CMK (cell line): ENCODE measurements at regions not wholly inside any gene's neighbourhood (a gene's known extent, or its start where the extent isn't known, plus 50 kb on each side); places are given as distances from the start of the nearest gene placed in this dataset.
"Not testable (repeated sequence)": the region's sequence is repeated elsewhere in the genome, so short reads cannot be mapped to it uniquely, and the experiment has no call there.

Source experiments
- DNase-seq: peaks from one replicate; pipeline ENCODE4 v3.0.0-alpha.2; 2010; ENCODE audit warnings: low read depth

DNA sequence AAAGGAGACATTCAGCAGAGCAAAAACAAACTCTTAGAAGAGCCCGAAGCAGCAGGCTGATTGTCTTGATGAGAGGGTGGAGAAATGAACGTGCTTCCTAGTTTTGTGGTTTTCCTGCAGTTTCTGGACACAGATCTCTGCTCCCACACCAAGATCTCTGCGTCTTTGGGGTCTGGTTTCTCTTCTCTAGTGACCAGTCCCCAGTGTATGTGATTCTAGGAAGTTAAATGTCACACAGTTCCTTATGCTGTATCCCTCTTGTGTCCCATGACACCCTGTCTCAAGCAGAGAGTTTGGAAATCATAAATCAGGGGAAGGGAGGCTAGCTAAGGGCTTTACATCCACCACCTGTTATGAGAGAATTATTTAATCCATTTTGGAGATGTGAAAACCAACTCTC, 55.4 kb upstream of the KLF14 start:
- no peak for DNase-seq

DNA sequence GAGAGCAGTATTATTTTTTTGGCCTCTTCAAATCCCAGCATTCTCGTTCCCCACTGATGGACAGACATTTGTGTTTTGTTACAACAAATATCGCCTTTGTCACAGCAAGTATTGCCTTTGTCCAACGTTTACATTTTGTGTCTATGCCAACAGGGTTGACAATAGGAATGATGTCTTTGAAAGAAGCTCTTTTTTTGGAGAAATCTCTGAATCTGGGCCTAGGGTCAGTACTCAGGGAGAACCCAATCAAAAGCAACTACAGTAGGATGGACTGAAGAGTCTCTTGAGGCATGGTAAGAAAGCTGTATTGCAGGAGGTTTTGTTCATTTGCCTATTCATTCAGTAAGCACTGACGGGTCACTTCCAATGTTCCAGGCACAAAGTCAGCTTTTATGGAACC, 57.7 kb upstream of the KLF14 start:
- DNase-seq = no peak

DNA sequence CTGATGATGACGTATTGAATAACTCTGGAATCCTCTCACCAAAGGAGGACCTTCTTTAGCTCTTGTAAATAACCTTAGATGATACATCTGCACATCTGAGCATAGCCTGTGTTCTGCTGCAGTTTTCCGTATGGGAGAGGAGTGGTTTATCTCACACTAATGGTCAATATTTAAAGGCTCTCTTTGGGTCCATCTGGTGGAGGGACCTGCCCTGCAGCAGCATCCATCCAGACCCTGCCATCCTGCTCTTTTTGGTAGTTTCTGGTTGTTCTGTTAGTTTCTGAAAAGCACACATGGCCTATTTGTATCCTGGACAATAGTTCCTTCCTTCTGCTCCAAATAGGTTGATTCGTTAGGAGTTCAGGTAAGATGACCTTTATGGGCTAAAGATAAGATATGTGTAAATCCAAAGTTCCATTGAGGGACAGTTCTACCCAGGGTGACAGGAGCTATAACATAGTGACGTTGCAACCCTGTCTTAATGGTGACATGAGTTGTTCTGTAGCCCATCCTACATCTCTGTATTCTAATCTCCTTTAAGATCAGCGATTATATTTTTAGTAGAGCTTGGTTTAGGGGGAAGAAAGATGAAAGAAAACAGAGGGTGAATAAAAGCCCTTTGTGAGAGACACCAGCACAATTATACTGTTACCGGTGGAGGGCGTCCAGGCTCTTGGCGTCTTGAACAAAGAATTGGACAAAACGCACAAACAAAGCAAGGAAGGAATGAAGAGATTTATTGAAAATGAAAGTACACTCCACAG, 60.0 kb upstream of the KLF14 start:
- no peak for DNase-seq

DNA sequence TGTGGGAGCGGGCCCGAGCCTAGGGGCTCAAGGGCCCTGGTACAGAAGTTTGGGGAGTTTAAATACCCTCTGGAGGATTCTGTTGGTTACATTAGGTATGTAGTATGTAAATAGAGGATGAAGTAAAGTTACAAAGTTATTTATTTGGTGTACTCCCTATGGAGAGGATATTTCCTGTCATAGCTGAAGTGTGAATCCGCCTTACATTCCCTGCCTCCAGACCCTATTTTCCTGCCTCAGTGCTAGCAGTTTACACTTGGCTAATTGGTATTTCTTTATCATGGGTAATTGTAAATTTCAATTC, 60.6 kb upstream of the KLF14 start:
- no peak for DNase-seq

DNA sequence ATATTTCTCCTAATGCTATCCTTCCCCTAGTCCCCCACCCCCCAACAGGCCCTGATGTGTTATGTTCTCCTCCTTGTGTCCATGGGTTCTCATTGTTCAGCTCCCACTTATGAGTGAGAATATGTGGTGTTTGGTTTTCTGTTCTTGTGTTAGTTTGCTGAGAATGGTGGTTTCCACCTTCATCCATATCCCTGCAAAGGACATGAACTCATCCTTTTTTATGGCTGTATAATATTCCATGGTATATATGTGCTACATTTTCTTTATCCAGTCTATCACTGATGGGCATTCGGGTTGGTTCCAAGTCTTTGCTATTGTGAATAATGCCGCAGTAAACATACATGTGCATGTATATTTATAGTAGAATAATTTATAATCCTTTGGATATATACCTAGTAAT, 62.4 kb upstream of the KLF14 start:
- not testable (repeated sequence) for DNase-seq

DNA sequence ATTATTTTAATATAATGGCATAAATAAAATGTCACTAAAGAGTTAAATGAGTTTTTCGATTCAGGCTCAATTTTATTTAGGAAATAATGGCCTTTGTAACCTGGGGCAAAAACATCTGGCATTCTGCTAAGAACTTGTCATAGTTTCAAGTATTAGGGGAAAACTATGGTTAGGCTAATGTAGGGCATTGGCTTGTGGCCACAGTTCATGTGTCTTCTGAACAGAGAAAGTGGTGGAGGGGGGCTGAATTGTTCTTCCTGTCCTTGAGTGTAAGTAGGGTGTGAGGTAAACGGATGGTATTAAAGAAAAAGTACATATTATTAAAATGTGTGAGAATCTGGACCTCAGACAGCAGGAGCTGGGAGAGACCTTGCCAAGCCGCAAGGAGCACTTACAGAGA, 69.1 kb upstream of the KLF14 start:
- no peak for DNase-seq

DNA sequence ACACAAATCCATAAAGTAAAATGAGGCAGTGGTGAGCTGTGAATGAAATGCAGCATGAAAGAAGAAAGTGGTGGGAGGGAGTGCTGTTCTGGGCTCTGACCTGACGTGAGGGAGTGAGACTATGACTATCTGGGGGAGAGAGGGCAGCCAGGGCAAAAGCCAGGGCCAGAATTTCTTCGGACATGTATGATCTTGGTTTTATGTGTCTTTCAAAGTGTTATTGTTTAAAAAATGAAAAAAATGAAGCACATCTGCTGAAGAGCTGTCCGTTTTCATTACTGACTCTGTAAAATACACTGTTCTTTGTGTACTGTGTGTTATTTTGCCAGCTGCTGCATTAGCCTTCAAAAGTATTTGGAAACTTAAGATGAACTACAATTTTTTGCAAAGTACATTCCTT, 70.2 kb upstream of the KLF14 start:
- no peak for DNase-seq

DNA sequence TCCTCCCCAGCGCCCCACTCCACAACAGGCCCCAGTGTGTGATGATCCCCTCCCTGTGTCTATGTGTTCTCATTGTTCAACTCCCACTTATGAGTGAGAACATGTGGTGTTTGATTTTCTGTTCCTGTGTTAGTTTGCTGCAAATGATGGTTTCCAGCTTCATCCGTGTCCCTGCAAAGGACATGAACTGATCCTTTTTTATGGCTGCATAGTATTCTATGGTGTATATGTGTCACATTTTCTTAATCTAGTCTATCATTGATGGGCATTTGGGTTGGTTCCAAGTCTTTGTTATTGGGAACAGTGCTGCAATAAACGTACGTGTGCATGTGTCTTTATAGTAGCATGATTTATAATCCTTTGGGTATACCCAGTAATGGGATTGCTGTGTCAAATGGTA, 78.8 kb upstream of the KLF14 start:
- not testable (repeated sequence) for DNase-seq

DNA sequence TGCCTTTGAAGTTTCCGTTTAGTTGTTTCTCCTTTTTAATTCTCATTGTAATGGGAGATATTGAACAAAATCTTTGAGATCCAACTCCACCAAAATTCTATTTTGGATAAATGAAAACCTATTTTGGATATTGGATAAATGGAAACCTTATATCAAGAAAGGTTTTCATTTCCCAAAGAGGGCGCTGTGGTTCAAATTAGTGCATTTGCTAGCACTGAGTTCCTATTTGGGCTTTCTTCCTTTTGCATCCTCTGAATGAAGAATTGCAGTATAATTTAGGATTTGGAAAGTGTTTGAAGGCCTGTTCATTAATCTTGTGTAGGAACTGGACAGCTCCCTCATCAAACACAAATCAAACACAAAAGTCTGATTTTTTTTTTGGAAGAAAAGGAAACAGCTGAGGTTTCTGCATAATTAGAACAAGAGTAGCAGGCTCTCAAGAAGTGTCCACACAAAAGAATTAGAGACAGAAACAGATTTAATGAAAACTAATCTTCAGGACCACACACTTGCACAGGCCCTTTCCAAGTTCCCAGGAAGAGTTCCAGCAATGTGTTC, 80.8 kb upstream of the KLF14 start:
- no peak for DNase-seq

DNA sequence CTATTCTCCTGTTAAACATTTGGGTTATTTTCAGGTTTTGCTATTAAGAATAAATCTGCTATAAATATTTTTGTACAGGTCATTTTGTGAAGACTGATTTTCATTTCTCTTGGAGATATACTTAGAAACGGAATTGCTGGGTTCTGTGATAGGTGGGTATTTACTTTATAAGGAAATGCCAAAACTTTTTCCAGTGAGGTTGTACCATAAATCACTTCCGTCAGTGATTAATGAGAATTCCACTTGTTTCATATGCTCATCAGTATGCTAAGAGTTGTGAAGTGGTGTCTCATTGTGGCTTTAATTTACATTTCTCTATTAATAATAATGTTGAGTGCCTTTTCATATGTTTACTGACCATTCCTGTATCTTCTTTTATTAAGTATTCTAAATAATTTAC, 84.0 kb upstream of the KLF14 start:
- DNase-seq = no peak

DNA sequence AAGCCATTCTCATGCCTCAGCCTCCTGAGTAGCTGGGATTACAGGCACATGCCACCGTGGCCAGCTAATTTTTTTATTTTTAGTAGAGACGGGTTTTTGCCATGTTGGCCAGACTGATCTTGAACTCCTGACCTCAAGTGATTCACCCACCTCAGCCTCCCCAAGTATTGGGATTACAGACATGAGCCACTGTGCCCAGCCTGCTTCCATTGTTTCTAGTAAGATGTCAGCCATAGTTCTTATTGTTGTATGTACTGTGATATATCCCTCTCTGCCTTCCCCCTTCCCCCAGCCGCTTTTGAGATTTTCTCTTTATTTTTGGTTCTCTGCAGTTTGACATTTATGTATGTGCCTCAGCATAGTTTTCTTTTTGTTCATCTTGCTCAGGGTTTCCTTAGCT, 87.9 kb upstream of the KLF14 start:
- DNase-seq = no peak

DNA sequence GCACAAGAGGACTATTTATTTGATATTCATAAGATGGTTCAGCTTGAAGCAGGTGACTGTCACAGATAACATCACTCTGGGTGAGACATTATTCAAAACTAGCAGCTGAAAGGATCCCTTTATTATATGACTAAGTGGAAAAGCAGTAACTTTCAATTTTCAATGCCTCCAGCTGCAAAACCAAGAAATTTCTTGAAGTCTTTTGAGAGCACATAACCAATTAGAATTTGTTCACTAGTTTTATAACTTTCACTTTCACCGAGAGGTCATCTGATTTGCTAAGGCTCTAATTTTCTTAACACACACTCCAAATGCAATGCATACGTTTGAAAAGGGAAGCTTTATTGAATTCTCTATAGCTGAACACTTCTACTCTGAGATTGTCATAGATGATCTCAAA, 88.6 kb upstream of the KLF14 start:
- DNase-seq = no peak

DNA sequence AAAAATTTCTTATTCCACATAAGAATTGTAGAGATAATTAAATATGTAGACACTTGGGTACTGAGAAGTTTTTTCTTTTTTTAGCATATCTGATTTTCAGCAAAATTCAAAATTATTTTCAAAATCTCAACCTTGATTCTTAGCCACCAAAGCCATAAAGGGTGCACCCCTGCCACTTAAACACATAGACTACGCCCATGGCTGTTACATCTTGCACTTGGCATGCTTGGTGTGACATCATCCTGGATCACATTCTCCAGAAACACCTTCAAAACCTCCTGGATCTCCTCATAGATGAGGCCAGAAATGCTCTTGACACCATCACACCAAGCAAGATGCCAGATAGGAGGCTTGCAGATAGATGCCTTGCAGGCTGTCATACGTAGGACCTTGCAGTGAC, 89.1 kb upstream of the KLF14 start:
- no peak for DNase-seq

DNA sequence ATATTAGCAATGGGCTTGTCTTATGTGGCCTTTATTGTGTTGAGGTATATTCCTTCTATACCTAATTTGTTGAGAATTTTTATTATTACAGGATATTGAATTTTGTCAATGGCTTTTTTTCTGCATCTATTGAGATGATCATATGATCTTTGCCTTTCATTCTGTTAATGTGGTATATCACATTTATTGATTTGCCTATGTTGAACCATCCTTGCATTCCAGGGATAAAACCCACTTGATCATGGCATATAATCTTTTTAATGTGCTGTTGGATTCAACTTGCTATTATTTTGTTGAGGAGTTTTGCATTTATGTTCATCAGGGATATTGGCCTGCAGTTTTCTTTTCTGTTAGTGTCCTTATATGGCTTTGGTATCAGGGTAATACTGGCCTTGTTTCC, 91.8 kb upstream of the KLF14 start:
- DNase-seq = no peak

DNA sequence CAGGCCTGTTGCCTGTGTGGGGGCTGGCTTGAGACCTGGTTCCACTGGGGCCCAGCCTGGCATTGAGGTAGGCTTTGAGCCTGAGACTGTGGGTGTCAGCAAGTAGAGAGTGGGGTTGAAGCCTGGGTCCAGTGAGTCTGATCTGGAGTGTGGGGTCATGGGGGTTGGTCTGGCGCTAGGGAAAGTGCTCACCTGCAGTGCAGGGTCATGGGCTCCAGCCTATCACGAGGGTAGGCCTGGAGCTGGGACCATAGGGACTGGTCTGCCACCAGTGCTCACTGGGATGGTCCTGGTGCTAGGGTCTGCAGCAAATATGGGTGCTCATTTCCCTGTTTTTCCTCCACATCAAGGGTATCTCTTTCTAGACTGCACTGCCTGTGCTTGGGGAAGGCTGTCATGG, 95.4 kb upstream of the KLF14 start:
- DNase-seq = no peak

DNA sequence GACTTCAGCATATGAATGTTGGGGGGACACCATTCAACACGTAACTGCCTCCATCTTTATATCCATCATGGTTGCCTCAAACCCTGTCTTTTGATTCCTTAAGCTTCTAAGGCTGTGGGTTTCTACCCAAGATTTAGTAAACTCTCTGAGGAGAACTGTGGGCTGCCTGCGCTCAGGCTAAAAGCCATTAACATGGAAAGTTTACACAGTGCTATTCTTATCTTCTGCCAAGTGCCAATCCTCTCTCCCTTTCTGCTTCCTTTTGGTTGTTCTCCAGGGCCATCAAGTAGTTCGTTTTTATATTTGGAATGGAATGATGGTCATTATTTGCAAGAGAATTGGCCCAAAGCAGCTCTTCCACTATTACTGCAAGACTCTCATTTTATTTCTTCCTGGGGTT, 97.3 kb upstream of the KLF14 start:
- DNase-seq = no peak

DNA sequence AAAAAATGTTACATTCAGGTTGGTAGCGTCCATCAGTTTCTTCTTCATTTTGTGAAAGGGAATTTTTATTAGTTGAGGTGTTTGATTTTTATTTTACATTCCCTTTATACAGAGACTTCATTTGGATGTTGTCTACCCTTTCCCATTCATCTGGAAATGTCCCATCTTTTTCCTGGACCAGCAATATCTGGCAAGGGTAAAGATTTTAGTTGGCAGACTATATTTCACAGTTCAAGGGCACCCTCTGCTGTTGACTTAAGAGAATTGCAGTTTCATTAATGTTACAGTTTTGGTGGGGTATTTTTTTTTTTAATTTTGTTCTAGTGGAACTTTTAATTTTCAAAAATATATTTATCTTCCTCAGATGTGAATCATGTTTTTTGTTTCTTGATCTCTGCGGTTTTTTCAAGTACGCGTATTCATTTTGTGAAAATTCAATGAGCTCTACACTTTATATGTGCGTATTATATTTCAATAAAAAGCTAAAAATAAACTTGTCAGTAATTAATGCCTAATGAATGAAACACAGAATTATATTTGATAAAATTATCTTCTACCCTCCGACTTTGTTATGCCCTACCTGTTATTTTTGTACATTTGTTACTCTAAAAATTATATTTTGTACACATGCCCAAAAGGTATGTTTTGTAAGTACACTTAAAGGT, 97.9 kb upstream of the KLF14 start:
- no peak for DNase-seq

DNA sequence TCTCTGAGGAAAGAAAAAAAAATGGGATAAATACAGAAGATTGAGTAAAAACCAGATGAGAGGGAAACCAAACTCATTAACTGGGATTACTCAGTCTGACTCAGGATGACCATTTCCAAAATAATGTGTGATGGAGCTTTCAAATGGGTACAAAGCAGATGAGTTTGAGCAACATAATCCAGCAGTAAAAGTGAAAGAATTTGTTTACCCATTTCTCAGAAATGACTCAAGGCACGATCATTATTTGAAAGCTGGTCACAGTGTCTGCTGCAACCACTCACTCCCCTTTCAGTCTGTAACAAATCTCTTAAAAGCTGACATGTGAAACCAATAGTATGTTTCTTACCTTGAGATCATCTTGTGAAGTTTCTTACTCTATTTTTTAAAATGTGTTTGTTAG, 104.7 kb upstream of the KLF14 start:
- no peak for DNase-seq

DNA sequence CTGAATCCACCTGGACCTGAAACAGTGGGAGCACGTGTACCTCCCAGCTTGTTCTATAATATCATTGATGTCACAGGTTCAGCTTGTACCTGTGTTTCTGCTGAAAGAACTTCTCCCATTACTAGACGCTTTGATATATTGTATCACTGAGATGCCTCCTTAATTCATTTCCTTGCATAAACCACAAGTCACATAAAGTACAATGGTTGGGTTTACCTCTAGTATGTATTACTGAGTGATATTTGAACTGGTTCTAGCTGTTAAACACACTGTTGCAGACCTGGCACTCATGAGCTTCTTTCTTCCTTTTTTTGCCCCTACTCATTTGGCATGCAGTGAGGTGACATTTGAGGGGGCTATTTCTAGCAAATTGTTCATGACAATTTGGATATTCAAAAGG, 106.6 kb upstream of the KLF14 start:
- DNase-seq = no peak

DNA sequence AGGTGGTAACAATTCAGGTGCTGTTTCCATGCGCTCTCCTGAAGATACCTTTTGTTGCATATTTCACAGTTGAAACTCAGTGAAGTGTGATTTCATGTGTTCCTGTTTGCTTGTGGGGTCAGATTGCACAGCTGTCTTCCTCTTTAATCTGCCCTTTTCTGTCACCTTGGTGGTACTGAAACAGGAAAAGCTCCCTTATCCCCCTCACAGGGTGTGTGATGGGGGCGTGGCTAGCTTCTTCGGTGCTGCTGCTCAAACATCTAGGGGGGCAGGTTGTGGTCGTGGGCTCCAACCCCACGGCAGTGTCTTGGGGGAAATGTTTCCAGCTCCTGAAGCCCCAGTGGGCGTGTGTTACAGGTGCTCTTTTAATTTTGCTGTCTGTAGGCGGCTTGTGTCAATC, 107.4 kb upstream of the KLF14 start:
- no peak for DNase-seq

DNA sequence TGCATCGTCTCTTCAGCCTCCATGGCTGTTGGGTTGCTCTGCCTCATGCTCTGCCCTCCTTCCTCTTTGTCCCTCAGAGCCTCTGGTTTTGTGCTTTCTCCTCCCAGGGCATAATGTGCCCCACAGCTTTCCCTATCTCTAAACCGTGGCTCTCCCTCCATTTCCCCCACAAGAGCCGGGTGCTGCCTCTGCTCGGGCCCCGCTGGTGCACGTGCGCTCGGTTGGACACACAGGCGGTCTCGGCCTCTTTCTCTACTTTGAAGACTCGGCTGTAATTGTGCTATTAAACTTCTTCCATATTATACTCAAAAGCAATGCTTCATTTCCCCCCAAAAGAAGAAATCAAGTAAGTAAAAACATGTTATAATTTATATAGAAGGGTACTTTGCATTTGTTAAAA, 109.7 kb upstream of the KLF14 start:
- DNase-seq = no peak

DNA sequence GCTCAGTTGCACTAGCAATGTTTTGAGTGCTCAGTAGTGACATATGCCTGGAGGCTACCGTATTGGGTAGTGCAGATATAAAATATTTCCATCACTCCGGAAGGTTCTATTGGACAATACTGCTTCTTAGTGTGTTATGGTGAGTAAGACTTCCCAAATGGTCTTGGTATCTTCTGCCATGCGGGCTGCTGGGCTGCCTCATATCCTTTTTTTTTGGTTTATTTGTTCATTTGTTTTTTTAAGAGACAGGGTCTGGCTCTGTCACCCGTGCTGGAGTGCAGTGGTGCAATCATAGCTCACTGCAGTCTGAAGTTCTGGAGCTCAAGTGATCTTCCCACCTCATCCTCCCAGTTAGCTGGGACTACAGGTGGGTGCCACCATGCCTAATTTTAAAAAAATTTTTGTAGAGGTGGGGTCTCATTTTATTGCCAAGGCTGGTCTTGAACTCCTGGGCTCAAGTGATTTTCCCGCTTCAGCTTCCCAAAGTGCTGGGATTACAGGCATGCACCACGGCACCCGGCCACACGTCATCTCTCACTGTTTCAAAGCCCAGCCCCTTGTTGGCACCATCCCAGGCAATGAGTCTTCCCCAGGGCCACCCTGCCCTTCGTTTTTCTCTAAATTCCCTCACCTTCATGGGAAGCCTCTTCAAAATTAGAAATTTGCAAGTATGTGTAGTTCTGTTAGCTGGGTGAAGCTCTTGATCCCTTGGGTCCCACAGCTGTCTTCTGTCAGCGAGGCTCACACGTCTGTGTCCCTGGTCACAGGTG, 111.0 kb upstream of the KLF14 start:
- no peak for DNase-seq

DNA sequence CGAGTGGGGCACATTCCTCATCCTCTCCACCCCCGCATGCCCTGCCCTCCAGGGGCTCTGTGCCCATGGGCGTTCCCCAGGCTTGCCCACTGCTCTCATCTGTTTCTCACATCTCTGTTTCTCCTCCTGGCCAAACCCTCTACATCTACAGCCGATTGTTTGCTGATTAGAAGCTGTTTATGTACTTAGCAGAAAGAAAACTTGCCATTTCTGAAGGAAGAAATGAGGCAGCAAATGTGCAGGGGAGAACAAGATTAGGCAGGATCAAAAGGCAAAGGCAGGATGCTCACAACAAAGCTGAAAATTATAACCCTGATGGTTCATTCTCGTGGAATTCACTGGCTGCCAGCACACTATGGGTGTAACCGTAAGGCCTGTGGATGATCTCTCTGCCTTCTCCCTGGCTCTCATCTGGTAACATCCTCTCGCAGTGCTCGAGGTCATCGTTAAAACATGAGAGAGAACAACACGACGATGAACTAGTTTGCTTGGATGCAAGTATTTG, 111.6 kb upstream of the KLF14 start:
- no peak for DNase-seq
